ENCODE measurements at regions not wholly inside any gene's neighbourhood (a gene's known extent, or its start where the extent isn't known, plus 50 kb on each side); places are given as distances from the start of the nearest gene placed in this dataset.

GRCh38 chr9:21708260-21708711, 94.2 kb upstream of the MTAP start:
- Histone ChIP-seq H3K4me1 (no peaks in the 10 kb centered on the region), H3K36me3 (no peaks in the 10 kb centered on the region), H3K4me3 (no peak overlapping the region), H3K27me3 (no peaks in the 10 kb centered on the region), H3K27ac (no peak overlapping the region), H3K9me3 (no peaks in the 10 kb centered on the region)
- DNase-seq = no peak
- intact Hi-C loops (cut with DNase I; ENCODE audit: low total_unique reads) = no loop called here
- no peak for TF ChIP-seq POLR2A (IDR thresholded peaks at IDR 0.05)
- TF ChIP-seq CTCF (IDR thresholded peaks at IDR 0.05) = no peak

- Histone ChIP-seq H3K36me3 (no peaks in the 10 kb centered on the region), H3K4me1 (no peaks in the 10 kb centered on the region), H3K9me3 (no peaks in the 10 kb centered on the region), H3K27ac (no peak overlapping the region), H3K27me3 (no peaks in the 10 kb centered on the region), H3K4me3 (no peak overlapping the region)
- TF ChIP-seq POLR2A (IDR thresholded peaks at IDR 0.05) = no peak
- TF ChIP-seq CTCF (IDR thresholded peaks at IDR 0.05) = no peak
- no peak for DNase-seq
- intact Hi-C loops (cut with DNase I; ENCODE audit: low total_unique reads) = no loop called here
Measured at GRCh38 chr9:21708856-21709255, 93.6 kb upstream of the MTAP start.

- Histone ChIP-seq H3K36me3 (no peaks in the 10 kb centered on the region), H3K27ac (no peak overlapping the region), H3K27me3 (no peaks in the 10 kb centered on the region), H3K9me3 (no peaks in the 10 kb centered on the region), H3K4me1 (no peaks in the 10 kb centered on the region), H3K4me3 (no peak overlapping the region)
- TF ChIP-seq CTCF (IDR thresholded peaks at IDR 0.05) (peak; percentile 30 to 48 (median 40)), POLR2A (IDR thresholded peaks at IDR 0.05) (no peak)
- intact Hi-C loops (cut with DNase I; ENCODE audit: low total_unique reads) = no loop called here
- no peak for DNase-seq
Measured at GRCh38 chr9:21709464-21710058, 92.9 kb upstream of the MTAP start.

DNA sequence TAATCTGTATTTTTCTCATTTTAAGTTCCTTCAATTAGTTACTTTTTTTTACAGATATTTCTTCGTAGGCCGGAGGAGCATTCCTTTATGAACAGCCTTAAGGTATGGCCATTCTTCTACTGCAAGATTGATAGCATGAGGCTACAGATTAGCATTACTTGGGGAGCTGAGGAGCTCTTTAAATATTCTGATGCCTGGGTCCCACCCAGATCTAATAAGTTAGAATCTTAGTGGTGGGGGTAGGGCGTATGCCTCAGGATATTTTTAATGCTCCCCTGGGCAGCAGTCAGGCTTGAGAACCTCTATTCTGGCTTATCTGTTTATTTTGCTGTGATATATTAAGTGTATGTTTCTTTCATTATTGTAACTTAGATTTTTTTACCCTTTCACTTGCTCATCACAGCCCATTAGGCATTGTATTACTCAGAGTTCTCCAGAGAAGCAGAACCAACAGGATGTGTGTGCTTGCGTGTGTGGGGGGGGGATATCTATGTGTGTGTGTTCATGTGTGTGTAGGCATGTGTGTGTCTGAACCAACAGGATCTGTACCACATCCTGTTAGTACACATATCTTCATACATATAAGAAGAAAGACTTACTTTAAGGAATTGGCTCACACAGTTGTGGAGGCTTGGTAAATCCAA, 91.8 kb upstream of the MTAP start:
- no peak overlapping the region for H3K4me3 ChIP-seq
- no peaks in the 10 kb centered on the region for H3K27me3 ChIP-seq
- TF ChIP-seq POLR2A (IDR thresholded peaks at IDR 0.05) (no peak), CTCF (IDR thresholded peaks at IDR 0.05) (no peak)
- H3K36me3 ChIP-seq = no peaks in the 10 kb centered on the region
- intact Hi-C loops (cut with DNase I; ENCODE audit: low total_unique reads) = no loop called here
- H3K27ac ChIP-seq = no peak overlapping the region
- no peak for DNase-seq
- H3K4me1 ChIP-seq = no peaks in the 10 kb centered on the region
- no peaks in the 10 kb centered on the region for H3K9me3 ChIP-seq

- no peaks in the 10 kb centered on the region for H3K9me3 ChIP-seq
Measured at GRCh38 chr9:21711504-21711903, 90.9 kb upstream of the MTAP start.

More at GRCh38 chr9:21711504-21711903, 90.9 kb upstream of the MTAP start:
- Histone ChIP-seq H3K4me3 (no peak overlapping the region), H3K27me3 (no peaks in the 10 kb centered on the region), H3K36me3 (no peaks in the 10 kb centered on the region), H3K4me1 (no peaks in the 10 kb centered on the region), H3K27ac (no peak overlapping the region)
- intact Hi-C loops (cut with DNase I; ENCODE audit: low total_unique reads) = no loop called here
- no peak for TF ChIP-seq CTCF (IDR thresholded peaks at IDR 0.05)
- no peak for TF ChIP-seq POLR2A (IDR thresholded peaks at IDR 0.05)
- no peak for DNase-seq

All from uterus (tissue), 3 donors.